ENCODE measurements at regions not wholly inside any gene's neighbourhood (a gene's known extent, or its start where the extent isn't known, plus 50 kb on each side); places are given as distances from the start of the nearest gene placed in this dataset.
"Not testable (repeated sequence)": the region's sequence is repeated elsewhere in the genome, so short reads cannot be mapped to it uniquely, and the experiment has no call there.

DNA sequence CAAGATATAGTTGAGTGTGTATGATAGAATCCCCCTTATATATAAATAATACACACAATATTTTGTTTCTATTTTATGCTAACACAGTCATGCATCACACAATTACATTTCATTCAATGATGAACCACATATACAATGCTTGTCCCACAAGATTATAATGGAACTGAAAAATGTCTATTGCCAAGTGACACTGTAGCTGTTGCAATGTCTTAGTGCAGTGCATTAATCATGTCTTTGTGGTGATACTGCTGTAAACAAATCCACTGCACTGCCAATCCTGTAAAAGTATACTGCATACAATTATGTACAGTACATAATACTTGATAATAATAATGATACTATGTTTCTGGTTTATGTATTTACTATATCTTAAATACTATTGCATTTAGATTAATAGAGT is 512.1 kb upstream of the CNTN3 start:
- DNase-seq (ENCODE audit: low spot score): no peak

DNA sequence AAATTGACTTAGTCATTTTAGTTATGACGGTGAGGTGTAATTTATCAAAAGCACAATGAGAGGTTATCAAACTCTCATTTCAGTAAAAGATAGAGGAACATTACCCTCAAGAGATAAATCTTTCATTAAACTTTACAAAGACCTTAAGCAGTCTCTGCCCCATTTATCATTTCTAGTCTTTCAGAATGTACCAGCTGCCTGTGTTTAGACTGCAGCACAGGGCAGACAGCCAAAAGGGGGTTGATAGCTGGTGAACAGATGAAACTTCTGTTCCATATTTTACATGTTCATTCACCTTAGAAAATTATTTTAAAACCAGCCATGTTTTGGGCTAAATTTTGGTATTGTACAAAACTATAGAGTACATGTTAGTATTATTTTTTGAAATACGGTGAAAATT is 514.6 kb upstream of the CNTN3 start:
- no peak for DNase-seq (ENCODE audit: low spot score)

DNA sequence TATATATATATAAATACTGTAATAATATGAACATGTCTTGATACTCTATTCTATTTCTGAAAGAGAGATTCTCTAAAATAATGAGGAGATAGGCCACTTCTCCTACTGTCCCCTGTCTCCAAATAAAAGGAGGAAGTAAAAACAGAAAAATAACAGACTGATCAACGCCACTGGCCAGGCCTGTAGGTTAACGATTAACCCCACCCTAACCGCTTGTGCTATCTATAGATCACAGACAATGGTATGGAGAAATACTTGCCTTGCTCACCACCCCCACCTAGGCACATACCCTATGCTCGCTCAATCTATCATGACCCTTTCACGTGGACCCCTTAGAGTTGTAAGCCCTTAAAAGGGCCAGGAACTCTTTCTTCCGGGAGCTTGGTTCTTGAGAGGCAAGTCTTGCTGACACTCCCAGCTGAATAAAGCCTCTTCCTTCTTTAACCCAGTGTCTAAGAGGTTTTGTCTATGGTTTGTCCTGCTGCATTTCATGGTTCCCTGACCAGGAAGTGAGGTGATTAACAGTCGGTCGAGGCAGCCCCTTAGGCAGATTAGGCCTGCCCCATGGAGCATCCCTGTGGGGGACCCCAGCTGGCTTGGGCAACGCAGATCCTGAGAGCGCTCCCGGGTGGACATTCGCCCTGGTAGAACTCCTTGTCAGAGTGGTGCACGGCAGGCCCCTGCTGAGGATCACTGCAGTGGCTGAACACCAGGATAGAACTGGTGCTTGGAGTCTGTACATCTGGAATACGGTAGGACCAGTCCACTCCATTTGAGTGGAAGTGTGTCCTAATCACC is 521.8 kb upstream of the CNTN3 start:
- no peak for DNase-seq (ENCODE audit: low spot score)

DNA sequence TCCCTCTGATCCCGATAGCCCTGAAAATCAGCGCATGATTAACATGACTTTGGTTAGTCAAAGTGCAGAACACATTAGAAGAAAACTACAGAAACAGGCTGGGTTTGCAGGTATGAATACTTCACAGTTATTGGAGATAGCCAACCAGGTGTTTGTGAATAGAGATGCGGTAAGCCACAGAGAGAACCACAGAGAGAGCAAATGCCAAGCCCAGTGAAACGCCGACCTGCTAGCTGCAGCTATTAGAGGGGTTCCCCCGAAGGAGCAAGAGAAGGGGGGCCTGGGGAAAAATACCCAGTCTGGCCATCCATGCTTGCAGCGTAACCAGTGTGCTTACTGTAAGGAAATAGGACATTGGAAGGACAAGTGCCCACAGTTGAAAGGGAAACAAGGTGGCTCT is 523.9 kb upstream of the CNTN3 start:
- no peak for DNase-seq (ENCODE audit: low spot score)

DNA sequence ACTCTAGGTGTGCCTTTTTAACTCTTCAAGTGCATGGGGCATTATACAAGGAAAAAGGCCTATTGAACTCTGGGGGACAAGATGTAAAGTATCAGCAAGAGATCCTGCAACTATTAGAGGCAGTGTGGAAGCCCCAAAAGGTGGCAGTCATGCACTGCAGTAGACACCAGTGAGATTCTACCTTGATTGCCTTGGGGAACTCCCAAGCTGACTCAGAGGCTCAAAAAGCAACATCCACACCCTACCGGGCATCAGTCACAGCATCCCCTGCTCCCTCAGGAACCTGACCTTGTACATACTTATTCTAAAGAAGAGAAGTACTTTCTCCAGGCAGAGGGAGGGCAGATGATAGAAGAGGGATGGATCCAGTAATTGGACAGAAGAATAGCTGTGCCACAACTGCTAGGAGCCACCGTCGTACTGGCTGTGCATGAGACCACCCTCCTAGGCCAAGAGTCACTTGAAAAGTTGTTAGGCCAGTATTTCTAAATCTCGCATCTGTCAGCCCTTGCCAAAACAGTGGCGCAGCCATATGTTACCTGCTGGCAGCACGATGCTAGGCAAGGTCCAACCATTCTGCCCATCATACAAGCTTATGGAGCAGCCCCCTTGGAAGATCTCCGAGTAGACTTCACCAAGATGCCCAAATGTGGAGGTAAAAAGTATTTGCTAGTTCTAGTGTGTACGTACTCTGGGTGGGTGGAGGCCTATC is 523.1 kb upstream of the FRG2C start:
- DNase-seq (ENCODE audit: low spot score): no peak

DNA sequence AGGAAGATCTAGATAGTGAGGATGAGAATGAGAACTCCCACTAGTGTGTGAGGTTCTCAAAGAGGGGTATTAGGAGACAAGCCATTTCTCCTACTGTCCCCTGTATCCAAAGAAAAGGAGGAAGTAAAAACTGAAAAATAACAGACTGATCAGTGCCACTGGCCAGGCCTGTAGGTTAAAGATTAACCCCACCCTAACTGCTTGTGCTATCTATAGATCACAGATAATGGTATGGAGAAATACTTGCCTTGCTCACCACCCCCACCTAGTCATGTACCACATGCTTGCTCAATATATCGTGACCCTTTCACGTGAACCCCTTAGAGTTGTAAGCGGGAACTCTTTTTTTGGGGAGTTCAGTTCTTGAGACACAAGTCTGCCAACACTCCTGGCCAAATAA is 519.7 kb upstream of the FRG2C start:
- no peak for DNase-seq (ENCODE audit: low spot score)

DNA sequence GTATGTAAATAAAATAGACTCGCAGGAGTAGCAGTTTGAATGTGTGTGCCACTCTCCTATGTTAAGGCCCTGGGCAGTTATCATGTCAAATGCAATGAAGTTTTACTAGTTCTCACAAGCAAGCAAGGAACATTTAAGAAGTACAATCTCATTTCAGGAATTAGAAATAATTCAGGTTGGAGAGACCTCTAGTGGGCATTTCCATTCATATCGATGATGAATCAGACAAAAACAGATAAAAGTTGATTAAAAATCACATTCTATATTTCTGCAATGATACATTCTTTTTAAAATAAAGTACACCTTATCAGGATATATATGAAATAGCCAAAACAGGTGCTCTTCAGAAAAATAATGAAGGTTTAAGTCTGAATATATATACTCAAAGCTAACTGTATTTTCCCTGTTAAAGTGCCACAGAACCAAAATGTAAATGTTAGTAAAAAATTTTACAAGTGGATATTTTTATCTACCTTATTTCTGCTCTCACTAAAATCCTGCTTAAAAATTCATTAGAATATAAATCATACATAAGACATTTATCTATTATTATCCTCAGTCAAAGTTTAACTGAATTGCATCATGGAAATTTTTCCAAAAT is 492.4 kb upstream of the FRG2C start:
- no peak for DNase-seq (ENCODE audit: low spot score)

DNA sequence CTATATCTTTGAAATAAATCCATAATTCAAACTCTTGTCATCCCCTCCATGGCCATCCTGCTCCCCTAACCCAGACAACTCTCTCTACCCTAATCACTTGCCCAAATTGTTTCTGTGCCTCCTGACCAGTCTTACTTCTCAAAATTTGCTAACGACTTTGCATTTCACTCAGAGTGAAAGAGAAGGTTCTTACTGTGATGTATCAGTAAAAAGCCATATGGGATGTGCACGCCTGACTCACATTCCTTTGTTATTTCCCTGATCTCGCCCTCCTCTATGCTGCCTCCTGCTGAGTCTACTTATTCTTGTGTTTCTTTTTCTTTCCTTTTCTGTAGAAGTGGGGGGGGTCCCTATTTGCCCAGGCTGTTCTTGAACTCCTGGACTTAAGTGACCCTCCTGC is 487.2 kb upstream of the FRG2C start:
- DNase-seq (ENCODE audit: low spot score): no peak

DNA sequence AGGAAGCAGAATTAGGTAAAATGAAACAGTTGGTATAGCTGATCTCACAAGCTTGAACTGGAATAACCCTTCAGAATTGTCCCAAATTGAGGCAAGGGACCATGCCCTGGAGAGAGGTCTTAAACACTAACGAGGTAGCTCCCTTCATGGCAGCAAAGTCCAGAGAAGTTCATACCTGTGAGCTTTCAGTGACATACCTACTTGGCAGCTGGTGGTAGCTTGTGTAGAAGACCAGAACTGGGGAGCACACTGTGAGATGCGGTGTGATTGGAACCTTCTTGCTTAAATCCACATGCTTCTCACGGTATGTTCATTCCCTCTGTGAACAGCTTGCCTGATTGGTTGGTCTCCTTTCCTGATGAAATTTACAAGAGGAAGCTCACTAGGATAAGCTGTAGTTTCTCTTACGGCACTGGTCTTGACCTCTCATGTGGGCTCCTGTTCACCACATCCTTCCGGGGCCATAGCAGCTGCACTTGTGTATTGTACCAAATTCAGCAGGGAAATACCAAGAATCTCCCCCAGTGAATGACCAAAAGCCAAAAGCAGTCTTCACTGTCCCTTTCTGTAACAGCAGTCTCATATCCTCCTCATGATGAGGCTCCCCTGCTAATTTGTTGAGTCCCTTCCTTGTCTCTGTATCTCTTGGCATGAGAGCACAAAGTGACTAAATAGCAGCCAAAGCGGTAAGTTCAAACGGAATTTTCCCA is 483.7 kb upstream of the FRG2C start:
- no peak for DNase-seq (ENCODE audit: low spot score)

DNA sequence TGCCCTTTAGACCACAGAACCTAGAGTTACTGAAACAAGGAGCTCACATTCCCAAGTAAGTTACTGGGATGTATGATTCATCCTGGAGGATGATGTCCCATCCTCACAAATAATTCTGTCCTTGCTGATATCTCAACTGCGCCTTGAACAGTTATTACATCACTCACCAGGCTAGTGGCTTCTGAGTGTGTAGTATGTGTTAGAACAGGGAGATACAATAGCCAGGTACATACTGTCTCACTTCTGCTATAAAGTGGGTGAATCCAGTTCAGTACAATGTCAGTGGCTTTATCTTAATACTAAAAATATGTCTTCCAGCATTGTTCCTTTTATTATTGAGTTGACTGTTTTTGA is 483.2 kb upstream of the FRG2C start:
- no peak for DNase-seq (ENCODE audit: low spot score)

DNA sequence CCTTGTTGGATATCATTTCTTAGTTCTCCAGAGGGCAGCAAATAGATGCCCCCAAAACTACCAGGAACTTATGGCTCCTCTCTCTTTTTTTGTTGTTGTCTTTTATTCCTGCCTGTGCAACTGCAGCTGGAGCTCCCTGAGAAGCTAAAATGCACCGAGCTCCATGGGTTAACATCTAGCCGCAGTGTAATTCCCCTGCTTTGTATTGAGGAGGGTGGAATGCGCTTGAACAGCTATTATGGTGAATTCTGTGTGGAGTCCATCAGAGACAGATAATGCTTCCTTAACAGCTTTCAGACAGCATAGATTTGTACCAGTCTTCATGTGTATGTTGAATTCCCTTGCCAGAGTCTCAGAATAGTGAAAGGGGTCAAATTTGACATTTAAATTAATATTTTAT is 475.2 kb upstream of the FRG2C start:
- no peak for DNase-seq (ENCODE audit: low spot score)

DNA sequence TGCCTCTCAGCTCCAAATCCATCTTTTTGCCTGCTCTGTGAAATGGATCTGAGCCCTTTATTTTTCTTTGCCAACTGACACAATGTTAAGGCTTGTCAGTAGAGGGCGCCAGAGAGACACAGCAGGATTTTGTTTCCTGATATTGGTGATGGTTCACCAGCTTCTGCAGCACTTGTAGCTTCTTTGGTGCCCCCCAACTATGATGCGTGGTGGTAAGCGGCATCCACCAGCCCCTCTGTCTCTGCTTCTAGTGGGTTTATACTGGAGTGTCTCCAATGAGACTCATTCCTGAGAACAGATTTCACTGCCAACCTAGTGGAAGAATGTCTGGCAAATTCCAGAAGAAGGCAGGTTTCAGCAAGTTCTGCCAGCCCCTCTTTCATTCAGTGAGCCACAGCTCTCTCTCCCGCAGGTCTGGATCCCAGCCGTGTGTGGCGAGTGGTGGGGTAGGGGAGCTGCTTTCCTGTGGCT is 471.9 kb upstream of the FRG2C start:
- peak; percentile 54 for DNase-seq (ENCODE audit: low spot score)

DNA sequence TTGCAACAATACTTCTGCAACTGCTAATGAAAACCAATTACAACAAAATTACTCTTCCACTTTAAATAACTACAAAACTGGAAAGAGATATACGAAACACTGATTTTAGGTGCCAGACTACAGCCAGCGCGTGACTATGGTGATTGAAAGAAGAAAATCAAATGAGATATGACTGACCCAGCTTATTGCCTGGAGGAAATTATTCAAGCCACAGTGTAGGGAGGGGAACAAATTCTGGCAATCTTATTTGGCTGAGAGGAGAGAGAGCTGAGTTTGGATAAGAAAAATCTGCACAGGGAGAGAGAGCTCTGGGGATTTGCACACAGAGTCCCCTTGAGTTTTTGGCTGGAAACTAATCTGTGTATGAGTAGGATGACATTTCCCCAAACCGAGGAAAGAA is 470.3 kb upstream of the FRG2C start:
- DNase-seq (ENCODE audit: low spot score): no peak

DNA sequence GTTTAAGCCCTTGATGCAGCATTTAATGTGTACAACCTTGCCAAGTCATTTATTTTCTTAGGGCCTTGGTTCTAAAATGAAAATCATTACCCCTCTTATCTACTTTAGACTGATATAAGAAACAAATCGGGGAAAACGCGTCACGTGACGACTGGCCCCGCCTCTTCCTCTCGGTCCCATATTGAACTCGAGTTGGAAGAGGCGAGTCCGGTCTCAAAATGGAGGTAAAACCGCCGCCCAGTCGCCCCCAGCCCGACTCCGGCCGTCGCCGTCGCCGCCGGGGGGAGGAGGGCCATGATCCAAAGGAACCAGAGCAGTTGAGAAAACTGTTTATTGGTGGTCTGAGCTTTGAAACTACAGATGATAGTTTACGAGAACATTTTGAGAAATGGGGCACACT is 449.8 kb upstream of the FRG2C start:
- not testable (repeated sequence) for DNase-seq (ENCODE audit: low spot score)

DNA sequence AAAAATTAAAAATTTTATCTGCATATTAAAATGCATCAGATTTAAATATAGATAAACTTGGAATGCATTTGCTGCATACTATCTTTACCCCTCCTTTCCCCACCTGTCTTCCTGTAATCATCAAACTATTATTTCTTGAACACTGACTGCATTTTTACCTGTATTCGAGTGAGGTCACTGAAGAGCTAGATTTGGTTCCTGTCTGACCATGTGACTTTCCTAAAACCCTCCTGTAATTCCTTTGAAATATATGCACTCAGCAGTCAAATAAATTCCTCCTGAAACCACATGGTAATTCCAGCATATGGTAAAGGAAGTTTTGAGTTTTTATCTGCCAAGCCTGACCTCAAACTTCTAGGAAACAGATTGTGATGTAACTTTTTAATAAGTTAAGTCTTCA is 445.6 kb upstream of the FRG2C start:
- no peak for DNase-seq (ENCODE audit: low spot score)

DNA sequence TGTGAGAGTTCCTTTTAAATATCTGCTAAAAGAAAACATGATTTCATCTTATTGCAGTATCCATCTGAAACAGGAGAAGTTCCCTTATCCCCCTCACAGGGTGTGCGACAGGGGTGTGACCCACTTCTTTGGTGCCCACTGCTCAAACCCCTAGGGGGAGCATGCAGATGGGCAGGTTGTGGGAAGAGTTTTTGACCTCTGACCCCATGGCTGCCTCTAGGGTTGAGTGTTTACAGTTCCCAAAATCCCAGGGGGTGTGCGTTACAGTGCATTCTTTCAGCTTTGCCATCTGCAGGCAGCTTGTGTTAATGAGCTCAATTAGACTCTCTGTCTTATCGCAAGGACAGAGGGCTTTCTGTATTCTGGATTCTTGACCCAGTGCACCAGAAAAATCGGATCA is 443.2 kb upstream of the FRG2C start:
- DNase-seq (ENCODE audit: low spot score): no peak

DNA sequence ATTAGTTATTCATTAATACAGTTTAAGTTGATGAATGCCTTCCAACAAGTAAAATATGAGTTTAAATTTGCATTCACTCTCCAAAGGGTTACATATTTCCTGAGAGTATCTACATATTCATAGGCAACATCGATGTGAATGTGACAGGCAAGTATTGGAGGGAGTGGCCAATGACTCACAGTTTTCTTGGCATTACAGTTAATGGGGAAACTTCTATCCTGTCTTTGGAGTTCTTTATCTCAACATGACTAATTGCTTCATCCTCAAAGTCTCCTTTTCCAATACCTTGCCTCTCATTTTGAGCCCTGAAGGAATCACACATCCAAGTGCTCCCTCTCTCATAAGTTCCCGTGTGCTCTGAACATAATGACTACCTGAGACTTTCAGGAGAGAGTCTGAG is 439.7 kb upstream of the FRG2C start:
- no peak for DNase-seq (ENCODE audit: low spot score)

DNA sequence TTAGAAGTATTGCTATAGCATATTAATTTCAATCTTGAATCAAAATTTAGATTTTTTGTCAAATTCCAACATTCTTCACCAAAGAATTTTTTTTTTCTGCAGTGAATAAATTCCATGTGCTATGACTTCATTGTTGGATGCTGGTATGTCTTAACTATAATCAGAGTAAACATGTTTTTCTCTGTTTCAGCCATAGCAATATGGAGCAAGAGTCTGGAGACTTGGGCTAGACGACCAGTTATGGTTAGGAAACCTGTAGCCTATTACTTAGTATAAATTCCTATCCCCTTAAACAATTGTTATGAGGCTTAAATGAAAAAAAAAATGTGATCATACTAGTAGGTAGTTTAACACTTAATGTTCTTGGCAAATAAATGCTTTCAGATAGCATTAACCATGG is 431.9 kb upstream of the FRG2C start:
- no peak for DNase-seq (ENCODE audit: low spot score)

DNA sequence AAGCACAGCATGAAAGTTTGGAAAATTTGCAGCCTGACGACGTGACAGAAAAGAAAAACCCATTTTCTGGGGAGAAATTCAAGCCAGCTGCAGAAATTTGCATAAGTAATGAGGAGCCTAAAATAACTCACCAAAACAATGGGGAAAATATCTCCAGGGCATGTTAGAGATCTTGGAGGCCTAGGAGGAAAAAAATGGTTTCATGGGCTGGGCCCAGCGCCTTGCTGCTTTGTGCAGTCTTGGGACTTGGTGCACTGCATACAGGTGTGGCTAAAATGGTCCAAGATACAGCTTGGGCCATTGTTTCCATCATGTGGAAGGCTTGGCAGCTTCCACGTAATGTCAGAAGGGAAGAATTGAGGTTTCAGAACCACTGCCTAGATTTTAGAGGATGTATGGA is 428.5 kb upstream of the FRG2C start:
- no peak for DNase-seq (ENCODE audit: low spot score)

DNA sequence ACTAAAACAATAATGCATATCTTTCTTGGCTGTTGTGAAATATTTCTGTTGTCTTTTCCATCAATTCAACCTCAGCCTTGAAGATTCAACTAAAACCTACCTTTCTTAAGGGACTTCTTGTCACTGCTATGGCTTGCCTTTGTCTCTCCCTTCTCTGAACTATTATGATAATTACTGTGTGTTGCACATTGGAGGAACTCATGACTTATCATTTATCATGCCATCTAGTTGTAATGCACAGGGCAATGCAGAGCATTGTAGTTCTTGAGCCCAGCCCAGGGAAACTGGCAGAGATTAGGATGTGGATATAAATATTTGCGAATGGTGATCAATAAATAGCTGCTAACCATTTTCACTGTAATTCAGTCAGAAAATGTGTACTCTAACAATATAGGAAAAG is 427.1 kb upstream of the FRG2C start:
- no peak for DNase-seq (ENCODE audit: low spot score)

DNA sequence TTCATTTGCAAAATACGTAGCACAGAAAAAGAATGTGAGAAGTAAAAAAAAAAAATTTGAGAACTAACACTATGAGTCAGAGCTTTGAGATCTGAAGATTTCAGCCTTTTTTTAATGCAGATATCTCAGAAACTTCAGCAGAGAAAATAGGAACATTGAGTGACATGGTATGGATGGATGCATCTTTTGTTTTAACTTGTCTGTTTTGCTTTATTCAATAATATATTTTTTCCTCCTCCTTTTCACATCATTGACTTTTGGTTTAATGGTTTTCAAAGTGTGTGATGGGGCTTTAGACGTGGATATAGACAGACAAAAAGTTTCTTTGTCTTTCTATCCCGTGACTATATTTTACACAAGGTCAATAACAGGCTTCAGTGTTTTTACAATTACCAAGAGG is 426.7 kb upstream of the FRG2C start:
- no peak for DNase-seq (ENCODE audit: low spot score)

DNA sequence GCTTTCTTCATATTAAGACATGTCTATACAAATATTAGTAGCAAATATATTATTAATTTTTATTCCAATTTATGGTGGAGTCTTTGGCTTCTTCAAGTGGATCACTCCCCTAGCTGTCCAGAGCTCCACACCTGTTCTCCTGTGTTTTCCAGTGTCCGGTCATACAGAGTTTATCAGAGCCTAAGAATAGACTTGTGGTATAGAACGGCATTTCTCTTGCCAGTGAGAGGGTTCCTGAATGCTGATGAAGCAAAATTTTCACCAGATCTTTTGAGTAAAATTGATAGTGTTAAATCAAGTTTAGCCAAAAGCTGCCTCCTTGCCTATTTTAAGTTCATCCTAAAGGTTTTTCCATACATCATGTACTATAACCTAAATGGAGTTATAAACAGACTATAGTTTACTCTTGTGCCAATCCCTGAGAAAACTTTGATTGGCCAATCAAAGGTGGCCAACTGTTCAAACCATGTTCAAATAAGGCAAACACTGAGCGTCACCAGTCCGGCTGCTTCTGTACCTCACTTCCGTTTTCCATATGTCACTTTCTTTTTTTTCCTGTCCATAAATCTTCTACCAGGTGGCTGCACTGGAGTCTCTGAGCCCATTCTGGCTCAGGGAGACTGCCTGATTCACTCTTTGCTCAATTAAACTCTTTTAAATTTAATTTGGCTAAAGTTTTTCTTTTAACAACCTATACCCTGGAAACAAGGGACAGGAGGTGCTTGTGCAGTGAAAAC is 422.7 kb upstream of the FRG2C start:
- DNase-seq (ENCODE audit: low spot score): not testable (repeated sequence)

Data from activated CD4-positive, alpha-beta T cell treated with anti-CD3 and anti-CD28 coated beads, Interleukin-2, Interleukin-4, amounts not matched to agents 100 ng/mL and 50 ng/mL, durations not matched to agents 16 hours and 8 hours (primary cell).